T-helper 1 cell treated with Interleukin-12 subunit alpha and Interleukin-12 subunit beta and Interleukin-4 antibody, amounts not matched to agents 30 ng/mL and 1 ng/mL, for 36 hours (primary cell): ENCODE measurements at regions not wholly inside any gene's neighbourhood (a gene's known extent, or its start where the extent isn't known, plus 50 kb on each side); places are given as distances from the start of the nearest gene placed in this dataset.
"Not testable (repeated sequence)": the region's sequence is repeated elsewhere in the genome, so short reads cannot be mapped to it uniquely, and the experiment has no call there.

Source experiments
- intact Hi-C: fragments of 100-400 bp; cut with micrococcal nuclease; formaldehyde crosslinking; loops from one replicate; pipeline ENCODE4 v1.15.1; 2024

GRCh38 chr12:75812271-75813018 is 219.1 kb downstream of the PHLDA1 start:
- intact Hi-C loops, result no loop called here

- intact Hi-C loops, result no loop called here
Measured at GRCh38 chr12:75809746-75810145, 221.8 kb downstream of the PHLDA1 start.

- intact Hi-C loops, result no loop called here
Measured at GRCh38 chr12:75807494-75807893, 224.1 kb downstream of the PHLDA1 start.

GRCh38 chr12:75805905-75806304 is 225.7 kb downstream of the PHLDA1 start:
- intact Hi-C loops, result no loop called here

GRCh38 chr12:75805320-75805719 is 226.3 kb downstream of the PHLDA1 start:
- intact Hi-C loops, result no loop called here

GRCh38 chr12:75798136-75798926 is 233.2 kb downstream of the PHLDA1 start:
- intact Hi-C loops, result no loop called here

- intact Hi-C loops, result no loop called here
Measured at GRCh38 chr12:75795125-75795524, 236.5 kb downstream of the PHLDA1 start.

GRCh38 chr12:75792687-75793086 is 238.9 kb downstream of the PHLDA1 start:
- intact Hi-C loops, result no loop called here

GRCh38 chr12:75790219-75790618 is 241.4 kb downstream of the PHLDA1 start:
- intact Hi-C loops, result no loop called here

GRCh38 chr12:75787146-75787545 is 244.4 kb downstream of the PHLDA1 start:
- intact Hi-C loops, result not testable (repeated sequence)

GRCh38 chr12:75786070-75786469 is 245.5 kb downstream of the PHLDA1 start:
- intact Hi-C loops, result no loop called here

- intact Hi-C loops, result loop anchor here (2.0 kb wide), 1 partner anchor 24 kb away; no protein-coding TSS in a partner anchor
Measured at GRCh38 chr12:75784591-75784990, 247.0 kb downstream of the PHLDA1 start.

GRCh38 chr12:75783093-75783877 is 248.3 kb downstream of the PHLDA1 start:
- intact Hi-C loops, result no loop called here

- intact Hi-C loops, result no loop called here
Measured at GRCh38 chr12:75782069-75782581, 249.5 kb downstream of the PHLDA1 start.

GRCh38 chr12:75781532-75782046 is 250.0 kb downstream of the PHLDA1 start:
- intact Hi-C loops, result no loop called here

- intact Hi-C loops, result no loop called here
Measured at GRCh38 chr12:75779891-75780496, 251.6 kb downstream of the PHLDA1 start.

- intact Hi-C loops, result no loop called here
Measured at GRCh38 chr12:75774261-75775052, 257.1 kb downstream of the PHLDA1 start.

GRCh38 chr12:75773377-75773776 is 258.2 kb downstream of the PHLDA1 start:
- intact Hi-C loops, result no loop called here

- intact Hi-C loops, result no loop called here
Measured at GRCh38 chr12:75771023-75771422, 259.6 kb upstream of the KRR1 start.

- intact Hi-C loops, result no loop called here
Measured at GRCh38 chr12:75767957-75768356, 256.5 kb upstream of the KRR1 start.
